Fibroblast of the aortic adventitia (primary cell): ENCODE measurements at regions not wholly inside any gene's neighbourhood (a gene's known extent, or its start where the extent isn't known, plus 50 kb on each side); places are given as distances from the start of the nearest gene placed in this dataset.

Experiments used
- DNase-seq: peaks from one replicate; pipeline ENCODE4 v3.0.0-alpha.2; 2010; ENCODE audit warnings: low read depth
- H3K4me3 ChIP-seq: 2 replicates; pipeline ENCODE4 v1.5.1; 2011; ENCODE audit warnings: low read depth, mild to moderate bottlenecking, control low read depth, low read length, moderate library complexity
- TF ChIP-seq, protein P1 (sequence below): IDR thresholded peaks from 2 replicates; pipeline ENCODE4 v1.5.1; 2011; ENCODE audit warnings: mild to moderate bottlenecking, low read length, control low read depth, inconsistent platforms; ENCODE audit not compliant: insufficient read depth

DNA sequence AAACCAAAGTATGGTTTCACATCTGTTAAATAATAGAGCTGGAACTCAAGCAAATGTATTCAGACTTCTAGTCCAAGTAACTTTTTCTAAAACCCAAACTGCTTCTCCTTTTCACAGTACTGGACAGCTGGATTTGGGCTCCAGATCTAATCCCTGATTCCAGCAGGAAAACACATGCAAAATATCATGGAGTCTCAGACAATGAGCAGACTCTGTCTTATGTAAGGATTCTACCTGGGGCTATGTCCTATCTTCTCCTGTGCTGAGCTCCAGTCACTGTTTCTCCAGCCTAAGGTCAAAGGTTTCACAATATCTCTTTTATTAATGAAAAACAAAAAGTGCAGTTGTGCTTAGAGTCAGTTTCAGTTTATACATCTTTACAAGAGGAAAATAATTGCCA, 83.2 kb upstream of the EED start:
- TF ChIP-seq, protein P1, sequence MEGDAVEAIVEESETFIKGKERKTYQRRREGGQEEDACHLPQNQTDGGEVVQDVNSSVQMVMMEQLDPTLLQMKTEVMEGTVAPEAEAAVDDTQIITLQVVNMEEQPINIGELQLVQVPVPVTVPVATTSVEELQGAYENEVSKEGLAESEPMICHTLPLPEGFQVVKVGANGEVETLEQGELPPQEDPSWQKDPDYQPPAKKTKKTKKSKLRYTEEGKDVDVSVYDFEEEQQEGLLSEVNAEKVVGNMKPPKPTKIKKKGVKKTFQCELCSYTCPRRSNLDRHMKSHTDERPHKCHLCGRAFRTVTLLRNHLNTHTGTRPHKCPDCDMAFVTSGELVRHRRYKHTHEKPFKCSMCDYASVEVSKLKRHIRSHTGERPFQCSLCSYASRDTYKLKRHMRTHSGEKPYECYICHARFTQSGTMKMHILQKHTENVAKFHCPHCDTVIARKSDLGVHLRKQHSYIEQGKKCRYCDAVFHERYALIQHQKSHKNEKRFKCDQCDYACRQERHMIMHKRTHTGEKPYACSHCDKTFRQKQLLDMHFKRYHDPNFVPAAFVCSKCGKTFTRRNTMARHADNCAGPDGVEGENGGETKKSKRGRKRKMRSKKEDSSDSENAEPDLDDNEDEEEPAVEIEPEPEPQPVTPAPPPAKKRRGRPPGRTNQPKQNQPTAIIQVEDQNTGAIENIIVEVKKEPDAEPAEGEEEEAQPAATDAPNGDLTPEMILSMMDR, result no peak
- no peak overlapping the region for H3K4me3 ChIP-seq
- DNase-seq, result no peak

- TF ChIP-seq, protein P1, result no peak
- peak; percentile 71 for DNase-seq
- H3K4me3 ChIP-seq, result no peak overlapping the region
Observed at GRCh38 chr11:86160541-86161149, 83.9 kb upstream of the EED start.

DNA sequence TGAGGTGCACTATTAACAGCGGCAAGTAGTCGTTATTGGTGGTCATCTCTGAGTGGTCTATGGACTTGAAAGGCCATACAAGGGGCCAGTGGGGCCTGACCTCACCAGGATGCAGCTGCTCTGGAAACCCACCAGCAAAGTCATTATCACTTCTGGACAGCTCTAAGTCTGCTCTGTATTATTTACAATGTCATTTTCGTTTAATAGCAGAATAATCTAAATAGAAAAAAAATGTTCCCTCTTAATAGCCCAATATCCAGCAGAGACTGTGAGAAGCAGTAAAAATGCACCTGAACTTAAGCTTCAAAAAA, 85.0 kb upstream of the EED start:
- no peak overlapping the region for H3K4me3 ChIP-seq

GRCh38 chr11:86158704-86159580, 85.6 kb upstream of the EED start:
- DNase-seq, result no peak
- H3K4me3 ChIP-seq, result no peak overlapping the region
- TF ChIP-seq, protein P1, result no peak

More for the DNA sequence above, 85.0 kb upstream of the EED start:
- TF ChIP-seq, protein P1, result no peak
- DNase-seq, result no peak

- no peak for DNase-seq
- no peak overlapping the region for H3K4me3 ChIP-seq
- TF ChIP-seq, protein P1, result no peak
Observed at GRCh38 chr11:86157797-86158378, 86.7 kb upstream of the EED start.

DNA sequence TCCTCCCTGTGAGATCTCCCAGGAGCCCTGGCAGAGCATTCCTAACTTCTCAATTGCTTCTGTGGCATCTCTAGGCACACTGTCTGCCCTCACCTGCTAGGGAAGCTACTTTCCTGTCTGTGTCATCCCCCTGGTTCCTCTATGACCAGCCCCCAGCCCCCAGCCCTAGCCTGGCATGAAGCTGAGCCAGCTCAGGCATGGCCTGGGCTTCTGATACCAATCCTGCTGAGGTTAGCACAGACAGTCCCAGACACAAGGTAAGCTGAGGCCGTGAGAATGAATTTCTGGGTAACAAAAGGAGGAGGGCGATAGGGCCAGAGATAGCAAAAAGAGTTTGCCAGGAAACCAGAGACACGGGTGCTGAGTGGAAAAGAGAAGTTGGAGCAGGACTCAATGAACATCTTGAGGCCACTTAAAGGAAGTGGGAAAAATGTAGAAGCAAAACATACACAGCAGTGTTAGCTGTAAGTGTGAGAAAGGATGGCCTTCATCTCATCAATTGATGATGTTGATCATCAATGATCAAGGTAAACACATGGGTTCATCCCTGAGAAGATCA, 87.6 kb upstream of the PICALM start:
- no peak for DNase-seq
- TF ChIP-seq, protein P1, result no peak
- no peak overlapping the region for H3K4me3 ChIP-seq
